DOHH2 (cell line): ENCODE measurements at regions not wholly inside any gene's neighbourhood (a gene's known extent, or its start where the extent isn't known, plus 50 kb on each side); places are given as distances from the start of the nearest gene placed in this dataset.

Experiments
- CTCF ChIP-seq: fragments of 200-600 bp; sonication (generic); IDR thresholded peaks from one replicate; pipeline ENCODE4 v1.5.1; 2014; ENCODE audit warnings: antibody characterized with exemption, mild to moderate bottlenecking, low read depth, low read length; ENCODE audit not compliant: poor library complexity, severe bottlenecking
- EZH2phosphoT487 ChIP-seq: fragments of 200-600 bp; sonication (generic); IDR thresholded peaks from 2 replicates; pipeline ENCODE4 v1.6.1; 2017; ENCODE audit warnings: borderline replicate concordance, mild to moderate bottlenecking, antibody characterized with exemption, low read length, moderate library complexity, mixed read lengths

- TF ChIP-seq CTCF = no peak
- TF ChIP-seq EZH2phosphoT487 = no peak
Observed at GRCh38 chr2:239724851-239725550, 300.1 kb downstream of the NDUFA10 start.
